ENCODE measurements at regions not wholly inside any gene's neighbourhood (a gene's known extent, or its start where the extent isn't known, plus 50 kb on each side); places are given as distances from the start of the nearest gene placed in this dataset.

DNA sequence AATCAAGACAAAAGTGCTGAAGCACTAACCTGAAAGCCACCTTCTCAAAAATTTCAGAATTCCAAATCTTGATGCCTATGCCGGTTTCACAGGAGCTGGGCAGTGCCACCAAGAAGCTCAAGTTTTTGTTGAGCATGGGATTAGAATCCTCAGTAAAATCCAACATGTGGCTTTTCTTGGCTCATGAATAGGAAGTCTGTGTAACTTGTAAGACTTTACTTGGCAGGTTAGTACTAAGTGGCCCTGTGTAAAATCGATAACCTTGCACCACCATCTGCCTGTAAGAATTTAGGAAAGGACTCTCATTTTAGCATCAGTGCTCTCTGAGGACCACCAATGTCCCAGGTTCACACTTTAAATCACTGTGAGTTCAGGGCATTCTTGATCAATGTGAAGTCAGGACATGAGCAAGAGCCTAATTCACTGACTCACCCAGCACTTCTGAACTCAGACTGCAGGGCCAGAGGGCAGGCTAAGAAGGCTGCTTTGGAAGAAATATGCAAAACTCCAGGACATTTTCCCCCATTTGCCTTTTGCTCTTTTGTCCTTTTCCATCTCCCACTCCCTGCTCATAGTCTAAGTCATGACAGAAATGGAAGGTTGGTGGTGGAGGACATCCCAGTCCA is 113.2 kb downstream of the EDN1 start:
- TF ChIP-seq, protein P1, sequence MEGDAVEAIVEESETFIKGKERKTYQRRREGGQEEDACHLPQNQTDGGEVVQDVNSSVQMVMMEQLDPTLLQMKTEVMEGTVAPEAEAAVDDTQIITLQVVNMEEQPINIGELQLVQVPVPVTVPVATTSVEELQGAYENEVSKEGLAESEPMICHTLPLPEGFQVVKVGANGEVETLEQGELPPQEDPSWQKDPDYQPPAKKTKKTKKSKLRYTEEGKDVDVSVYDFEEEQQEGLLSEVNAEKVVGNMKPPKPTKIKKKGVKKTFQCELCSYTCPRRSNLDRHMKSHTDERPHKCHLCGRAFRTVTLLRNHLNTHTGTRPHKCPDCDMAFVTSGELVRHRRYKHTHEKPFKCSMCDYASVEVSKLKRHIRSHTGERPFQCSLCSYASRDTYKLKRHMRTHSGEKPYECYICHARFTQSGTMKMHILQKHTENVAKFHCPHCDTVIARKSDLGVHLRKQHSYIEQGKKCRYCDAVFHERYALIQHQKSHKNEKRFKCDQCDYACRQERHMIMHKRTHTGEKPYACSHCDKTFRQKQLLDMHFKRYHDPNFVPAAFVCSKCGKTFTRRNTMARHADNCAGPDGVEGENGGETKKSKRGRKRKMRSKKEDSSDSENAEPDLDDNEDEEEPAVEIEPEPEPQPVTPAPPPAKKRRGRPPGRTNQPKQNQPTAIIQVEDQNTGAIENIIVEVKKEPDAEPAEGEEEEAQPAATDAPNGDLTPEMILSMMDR (optimal IDR thresholded peaks at IDR 0.05 in 1 of 3, IDR thresholded peaks at IDR 0.05 in 1 of 3, conservative IDR thresholded peaks at IDR 0.05 in 1 of 3; ENCODE audit: extremely low read depth in 1 of 3, insufficient read depth in 2 of 3, low read length in 3 of 3): no peak
- TF ChIP-seq EZH2 (IDR thresholded peaks at IDR 0.05; ENCODE audit: low read length): no peak
